Spleen (tissue), 7 donors: ENCODE measurements at regions not wholly inside any gene's neighbourhood (a gene's known extent, or its start where the extent isn't known, plus 50 kb on each side); places are given as distances from the start of the nearest gene placed in this dataset.

ENCODE experiments used
- POLR2A ChIP-seq, 3 donors: fragments of 450-650 bp; IDR thresholded peaks; one replicate each; pipeline ENCODE4 v1.5.1; 2017; ENCODE audit warnings: antibody characterized with exemption in 3 of 3, mild to moderate bottlenecking in 1 of 3
- POLR2AphosphoS5 ChIP-seq, 3 donors: sonication (generic); formaldehyde crosslinking; IDR thresholded peaks; one replicate each; pipeline ENCODE4 v1.5.1; 2017; ENCODE audit warnings: antibody characterized with exemption in 3 of 3
- TF ChIP-seq, protein P1 (sequence below), 11 experiments: fragments of 200-600 bp in 7 of 11; fragments of 450-650 bp in 4 of 11; sonication (generic) in 4 of 11; IDR thresholded peaks in 8 of 11; conservative IDR thresholded peaks in 3 of 11; 1 replicate in 7 of 11; 2 replicates in 4 of 11; pipeline versions ENCODE4 v1.4.0 to v1.8.0; 2016 to 2021; ENCODE audit warnings: antibody characterized with exemption in 11 of 11, inconsistent platforms in 4 of 11, mild to moderate bottlenecking in 1 of 11
- donor health status: DM: no; HTN: no; CAD: no; lungs with moderate emphysema.
- donor health status: DM: no; HTN: no; CAD: no.
- donor health status: DM: no; HTN: no; CAD: no.

DNA sequence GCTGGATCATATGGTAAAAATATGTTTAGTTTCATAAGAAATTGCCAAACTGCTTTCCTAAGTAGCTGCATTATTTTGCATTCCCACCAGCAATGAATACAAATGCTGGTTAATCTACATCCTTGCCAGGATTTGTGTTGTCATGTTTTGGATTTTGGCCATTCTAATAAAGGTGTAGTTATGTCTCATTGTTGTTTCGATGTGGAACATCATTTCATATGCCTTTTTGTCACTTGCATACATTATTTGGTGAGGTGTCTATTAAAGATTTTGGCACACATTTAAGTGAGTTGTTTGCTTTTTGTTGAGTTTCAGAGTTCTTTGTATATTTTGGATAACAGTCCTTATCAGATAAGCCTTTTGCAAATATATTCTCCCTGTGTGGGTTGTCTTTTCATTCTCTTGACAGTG lies 299.2 kb upstream of the TFPI start:
- TF ChIP-seq, protein P1, sequence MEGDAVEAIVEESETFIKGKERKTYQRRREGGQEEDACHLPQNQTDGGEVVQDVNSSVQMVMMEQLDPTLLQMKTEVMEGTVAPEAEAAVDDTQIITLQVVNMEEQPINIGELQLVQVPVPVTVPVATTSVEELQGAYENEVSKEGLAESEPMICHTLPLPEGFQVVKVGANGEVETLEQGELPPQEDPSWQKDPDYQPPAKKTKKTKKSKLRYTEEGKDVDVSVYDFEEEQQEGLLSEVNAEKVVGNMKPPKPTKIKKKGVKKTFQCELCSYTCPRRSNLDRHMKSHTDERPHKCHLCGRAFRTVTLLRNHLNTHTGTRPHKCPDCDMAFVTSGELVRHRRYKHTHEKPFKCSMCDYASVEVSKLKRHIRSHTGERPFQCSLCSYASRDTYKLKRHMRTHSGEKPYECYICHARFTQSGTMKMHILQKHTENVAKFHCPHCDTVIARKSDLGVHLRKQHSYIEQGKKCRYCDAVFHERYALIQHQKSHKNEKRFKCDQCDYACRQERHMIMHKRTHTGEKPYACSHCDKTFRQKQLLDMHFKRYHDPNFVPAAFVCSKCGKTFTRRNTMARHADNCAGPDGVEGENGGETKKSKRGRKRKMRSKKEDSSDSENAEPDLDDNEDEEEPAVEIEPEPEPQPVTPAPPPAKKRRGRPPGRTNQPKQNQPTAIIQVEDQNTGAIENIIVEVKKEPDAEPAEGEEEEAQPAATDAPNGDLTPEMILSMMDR (IDR thresholded peaks at IDR 0.05 in 8 of 11, conservative IDR thresholded peaks at IDR 0.05 in 3 of 11), result no peak
- TF ChIP-seq POLR2A (IDR thresholded peaks at IDR 0.05) (no peak), POLR2AphosphoS5 (IDR thresholded peaks at IDR 0.05) (no peak)
